UCSD-AML1 (cell line): ENCODE measurements at regions not wholly inside any gene's neighbourhood (a gene's known extent, or its start where the extent isn't known, plus 50 kb on each side); places are given as distances from the start of the nearest gene placed in this dataset.

ENCODE experiments used
- DNase-seq: peaks from one replicate; lab custom pipeline; 2025; ENCODE audit not compliant: unreplicated experiment; lab: John Stamatoyannopoulos, UW

- DNase-seq, result no peak
Measured at GRCh38 chr1:55658917-55659316, 443.8 kb upstream of the USP24 start.

- DNase-seq, result no peak
Measured at GRCh38 chr1:55654750-55655149, 439.6 kb upstream of the USP24 start.

GRCh38 chr1:55654171-55654570, 439.0 kb upstream of the USP24 start:
- no peak for DNase-seq

- no peak for DNase-seq
Measured at GRCh38 chr1:55650444-55650843, 435.3 kb upstream of the USP24 start.

GRCh38 chr1:55646181-55646580, 431.0 kb upstream of the USP24 start:
- no peak for DNase-seq

GRCh38 chr1:55645270-55645669, 430.1 kb upstream of the USP24 start:
- no peak for DNase-seq

GRCh38 chr1:55641947-55642346, 426.8 kb upstream of the USP24 start:
- DNase-seq, result no peak

GRCh38 chr1:55640708-55641473, 425.7 kb upstream of the USP24 start:
- peak; percentile 18 for DNase-seq

GRCh38 chr1:55639526-55639925, 424.4 kb upstream of the USP24 start:
- DNase-seq, result no peak

GRCh38 chr1:55639051-55639450, 423.9 kb upstream of the USP24 start:
- DNase-seq, result no peak

GRCh38 chr1:55636696-55637095, 421.5 kb upstream of the USP24 start:
- no peak for DNase-seq

- no peak for DNase-seq
Measured at GRCh38 chr1:55635856-55636255, 420.7 kb upstream of the USP24 start.

- no peak for DNase-seq
Measured at GRCh38 chr1:55634516-55634915, 419.4 kb upstream of the USP24 start.

- DNase-seq, result no peak
Measured at GRCh38 chr1:55632906-55633305, 417.7 kb upstream of the USP24 start.

- DNase-seq, result no peak
Measured at GRCh38 chr1:55632058-55632457, 416.9 kb upstream of the USP24 start.

- DNase-seq, result no peak
Measured at GRCh38 chr1:55631509-55631908, 416.3 kb upstream of the USP24 start.

GRCh38 chr1:55626326-55626725, 411.2 kb upstream of the USP24 start:
- DNase-seq, result no peak

GRCh38 chr1:55624766-55625165, 409.6 kb upstream of the USP24 start:
- no peak for DNase-seq

GRCh38 chr1:55623311-55623710, 408.1 kb upstream of the USP24 start:
- no peak for DNase-seq

- no peak for DNase-seq
Measured at GRCh38 chr1:55622074-55622473, 406.9 kb upstream of the USP24 start.

GRCh38 chr1:55618199-55618598, 403.0 kb upstream of the USP24 start:
- DNase-seq, result no peak

GRCh38 chr1:55617288-55617982, 402.3 kb upstream of the USP24 start:
- DNase-seq, result no peak

- no peak for DNase-seq
Measured at GRCh38 chr1:55612988-55613387, 397.8 kb upstream of the USP24 start.
